ENCODE measurements at regions not wholly inside any gene's neighbourhood (a gene's known extent, or its start where the extent isn't known, plus 50 kb on each side); places are given as distances from the start of the nearest gene placed in this dataset.
A peak's percentile ranks its signal among the peaks of the same experiment; 100 is the strongest.

DNA sequence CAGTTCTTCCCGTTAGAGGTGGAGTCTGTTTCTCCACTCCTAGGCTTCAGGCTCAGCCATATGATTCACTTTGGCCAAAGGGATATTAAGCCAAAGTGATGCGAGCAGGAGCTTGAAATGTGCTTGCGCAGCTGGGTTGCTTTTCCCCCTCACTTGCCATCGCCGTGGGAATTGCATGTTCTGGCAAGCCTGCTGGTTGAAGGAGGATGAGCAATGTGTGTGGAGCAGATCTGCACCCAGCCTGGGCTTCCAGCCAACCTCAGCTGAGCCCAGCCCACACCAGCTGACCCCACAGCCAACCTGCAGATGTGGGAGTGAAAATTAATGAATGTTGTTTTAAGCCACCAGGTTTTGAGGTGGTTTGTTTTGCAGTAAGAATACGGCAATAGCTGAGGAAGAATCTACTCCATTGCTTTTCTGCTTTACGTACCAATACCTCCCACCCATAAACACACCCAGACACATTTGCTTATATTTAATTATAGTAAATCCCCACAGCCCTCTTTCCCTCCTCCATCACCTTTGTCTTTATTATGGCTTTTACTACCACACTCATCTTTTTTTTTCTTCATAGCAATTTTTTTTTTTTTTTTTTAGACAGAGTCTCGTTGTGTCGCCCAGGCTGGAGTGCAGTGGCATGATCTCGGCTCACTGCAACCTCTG lies 132.8 kb upstream of the FUNDC1 start (continued):
- TF ChIP-seq, protein P1, sequence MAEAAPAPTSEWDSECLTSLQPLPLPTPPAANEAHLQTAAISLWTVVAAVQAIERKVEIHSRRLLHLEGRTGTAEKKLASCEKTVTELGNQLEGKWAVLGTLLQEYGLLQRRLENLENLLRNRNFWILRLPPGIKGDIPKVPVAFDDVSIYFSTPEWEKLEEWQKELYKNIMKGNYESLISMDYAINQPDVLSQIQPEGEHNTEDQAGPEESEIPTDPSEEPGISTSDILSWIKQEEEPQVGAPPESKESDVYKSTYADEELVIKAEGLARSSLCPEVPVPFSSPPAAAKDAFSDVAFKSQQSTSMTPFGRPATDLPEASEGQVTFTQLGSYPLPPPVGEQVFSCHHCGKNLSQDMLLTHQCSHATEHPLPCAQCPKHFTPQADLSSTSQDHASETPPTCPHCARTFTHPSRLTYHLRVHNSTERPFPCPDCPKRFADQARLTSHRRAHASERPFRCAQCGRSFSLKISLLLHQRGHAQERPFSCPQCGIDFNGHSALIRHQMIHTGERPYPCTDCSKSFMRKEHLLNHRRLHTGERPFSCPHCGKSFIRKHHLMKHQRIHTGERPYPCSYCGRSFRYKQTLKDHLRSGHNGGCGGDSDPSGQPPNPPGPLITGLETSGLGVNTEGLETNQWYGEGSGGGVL (tag by site-specific recombination; IDR thresholded peaks at IDR 0.05) = peak; percentile 78
- no peak for TF ChIP-seq ZNF311 (tag by site-specific recombination; IDR thresholded peaks at IDR 0.05; ENCODE audit: borderline replicate concordance)
- TF ChIP-seq FEZF1 (tag by site-specific recombination; IDR thresholded peaks at IDR 0.05) = peak; percentile 66
- TF ChIP-seq ZNF521 (tag by site-specific recombination; IDR thresholded peaks at IDR 0.05) = no peak
- no peak; the same call in 1 of the 2 replicates for TF ChIP-seq ZNF394 (tag by site-specific recombination; IDR thresholded peaks at IDR 0.05; ENCODE audit: borderline replicate concordance)
- TF ChIP-seq, protein P2, sequence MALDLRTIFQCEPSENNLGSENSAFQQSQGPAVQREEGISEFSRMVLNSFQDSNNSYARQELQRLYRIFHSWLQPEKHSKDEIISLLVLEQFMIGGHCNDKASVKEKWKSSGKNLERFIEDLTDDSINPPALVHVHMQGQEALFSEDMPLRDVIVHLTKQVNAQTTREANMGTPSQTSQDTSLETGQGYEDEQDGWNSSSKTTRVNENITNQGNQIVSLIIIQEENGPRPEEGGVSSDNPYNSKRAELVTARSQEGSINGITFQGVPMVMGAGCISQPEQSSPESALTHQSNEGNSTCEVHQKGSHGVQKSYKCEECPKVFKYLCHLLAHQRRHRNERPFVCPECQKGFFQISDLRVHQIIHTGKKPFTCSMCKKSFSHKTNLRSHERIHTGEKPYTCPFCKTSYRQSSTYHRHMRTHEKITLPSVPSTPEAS (tag by site-specific recombination; IDR thresholded peaks at IDR 0.05) = no peak
- no peak for TF ChIP-seq ZNF112 (tag by site-specific recombination; IDR thresholded peaks at IDR 0.05)
- TF ChIP-seq, protein P3, sequence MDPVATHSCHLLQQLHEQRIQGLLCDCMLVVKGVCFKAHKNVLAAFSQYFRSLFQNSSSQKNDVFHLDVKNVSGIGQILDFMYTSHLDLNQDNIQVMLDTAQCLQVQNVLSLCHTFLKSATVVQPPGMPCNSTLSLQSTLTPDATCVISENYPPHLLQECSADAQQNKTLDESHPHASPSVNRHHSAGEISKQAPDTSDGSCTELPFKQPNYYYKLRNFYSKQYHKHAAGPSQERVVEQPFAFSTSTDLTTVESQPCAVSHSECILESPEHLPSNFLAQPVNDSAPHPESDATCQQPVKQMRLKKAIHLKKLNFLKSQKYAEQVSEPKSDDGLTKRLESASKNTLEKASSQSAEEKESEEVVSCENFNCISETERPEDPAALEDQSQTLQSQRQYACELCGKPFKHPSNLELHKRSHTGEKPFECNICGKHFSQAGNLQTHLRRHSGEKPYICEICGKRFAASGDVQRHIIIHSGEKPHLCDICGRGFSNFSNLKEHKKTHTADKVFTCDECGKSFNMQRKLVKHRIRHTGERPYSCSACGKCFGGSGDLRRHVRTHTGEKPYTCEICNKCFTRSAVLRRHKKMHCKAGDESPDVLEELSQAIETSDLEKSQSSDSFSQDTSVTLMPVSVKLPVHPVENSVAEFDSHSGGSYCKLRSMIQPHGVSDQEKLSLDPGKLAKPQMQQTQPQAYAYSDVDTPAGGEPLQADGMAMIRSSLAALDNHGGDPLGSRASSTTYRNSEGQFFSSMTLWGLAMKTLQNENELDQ (tag by site-specific recombination; IDR thresholded peaks at IDR 0.05; ENCODE audit: low read depth) = no peak
- no peak for TF ChIP-seq ZNF514 (tag by site-specific recombination; IDR thresholded peaks at IDR 0.05)
- peak; percentile 74 for TF ChIP-seq ZIC2 (tag by site-specific recombination; IDR thresholded peaks at IDR 0.05)
- TF ChIP-seq, protein P4, sequence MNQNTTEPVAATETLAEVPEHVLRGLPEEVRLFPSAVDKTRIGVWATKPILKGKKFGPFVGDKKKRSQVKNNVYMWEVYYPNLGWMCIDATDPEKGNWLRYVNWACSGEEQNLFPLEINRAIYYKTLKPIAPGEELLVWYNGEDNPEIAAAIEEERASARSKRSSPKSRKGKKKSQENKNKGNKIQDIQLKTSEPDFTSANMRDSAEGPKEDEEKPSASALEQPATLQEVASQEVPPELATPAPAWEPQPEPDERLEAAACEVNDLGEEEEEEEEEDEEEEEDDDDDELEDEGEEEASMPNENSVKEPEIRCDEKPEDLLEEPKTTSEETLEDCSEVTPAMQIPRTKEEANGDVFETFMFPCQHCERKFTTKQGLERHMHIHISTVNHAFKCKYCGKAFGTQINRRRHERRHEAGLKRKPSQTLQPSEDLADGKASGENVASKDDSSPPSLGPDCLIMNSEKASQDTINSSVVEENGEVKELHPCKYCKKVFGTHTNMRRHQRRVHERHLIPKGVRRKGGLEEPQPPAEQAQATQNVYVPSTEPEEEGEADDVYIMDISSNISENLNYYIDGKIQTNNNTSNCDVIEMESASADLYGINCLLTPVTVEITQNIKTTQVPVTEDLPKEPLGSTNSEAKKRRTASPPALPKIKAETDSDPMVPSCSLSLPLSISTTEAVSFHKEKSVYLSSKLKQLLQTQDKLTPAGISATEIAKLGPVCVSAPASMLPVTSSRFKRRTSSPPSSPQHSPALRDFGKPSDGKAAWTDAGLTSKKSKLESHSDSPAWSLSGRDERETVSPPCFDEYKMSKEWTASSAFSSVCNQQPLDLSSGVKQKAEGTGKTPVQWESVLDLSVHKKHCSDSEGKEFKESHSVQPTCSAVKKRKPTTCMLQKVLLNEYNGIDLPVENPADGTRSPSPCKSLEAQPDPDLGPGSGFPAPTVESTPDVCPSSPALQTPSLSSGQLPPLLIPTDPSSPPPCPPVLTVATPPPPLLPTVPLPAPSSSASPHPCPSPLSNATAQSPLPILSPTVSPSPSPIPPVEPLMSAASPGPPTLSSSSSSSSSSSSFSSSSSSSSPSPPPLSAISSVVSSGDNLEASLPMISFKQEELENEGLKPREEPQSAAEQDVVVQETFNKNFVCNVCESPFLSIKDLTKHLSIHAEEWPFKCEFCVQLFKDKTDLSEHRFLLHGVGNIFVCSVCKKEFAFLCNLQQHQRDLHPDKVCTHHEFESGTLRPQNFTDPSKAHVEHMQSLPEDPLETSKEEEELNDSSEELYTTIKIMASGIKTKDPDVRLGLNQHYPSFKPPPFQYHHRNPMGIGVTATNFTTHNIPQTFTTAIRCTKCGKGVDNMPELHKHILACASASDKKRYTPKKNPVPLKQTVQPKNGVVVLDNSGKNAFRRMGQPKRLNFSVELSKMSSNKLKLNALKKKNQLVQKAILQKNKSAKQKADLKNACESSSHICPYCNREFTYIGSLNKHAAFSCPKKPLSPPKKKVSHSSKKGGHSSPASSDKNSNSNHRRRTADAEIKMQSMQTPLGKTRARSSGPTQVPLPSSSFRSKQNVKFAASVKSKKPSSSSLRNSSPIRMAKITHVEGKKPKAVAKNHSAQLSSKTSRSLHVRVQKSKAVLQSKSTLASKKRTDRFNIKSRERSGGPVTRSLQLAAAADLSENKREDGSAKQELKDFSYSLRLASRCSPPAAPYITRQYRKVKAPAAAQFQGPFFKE (tag by site-specific recombination; IDR thresholded peaks at IDR 0.05; ENCODE audit: borderline replicate concordance) = no peak
- no peak for TF ChIP-seq ZNF529 (tag by site-specific recombination; IDR thresholded peaks at IDR 0.05; ENCODE audit: insufficient replicate concordance)
- TF ChIP-seq, protein P5, sequence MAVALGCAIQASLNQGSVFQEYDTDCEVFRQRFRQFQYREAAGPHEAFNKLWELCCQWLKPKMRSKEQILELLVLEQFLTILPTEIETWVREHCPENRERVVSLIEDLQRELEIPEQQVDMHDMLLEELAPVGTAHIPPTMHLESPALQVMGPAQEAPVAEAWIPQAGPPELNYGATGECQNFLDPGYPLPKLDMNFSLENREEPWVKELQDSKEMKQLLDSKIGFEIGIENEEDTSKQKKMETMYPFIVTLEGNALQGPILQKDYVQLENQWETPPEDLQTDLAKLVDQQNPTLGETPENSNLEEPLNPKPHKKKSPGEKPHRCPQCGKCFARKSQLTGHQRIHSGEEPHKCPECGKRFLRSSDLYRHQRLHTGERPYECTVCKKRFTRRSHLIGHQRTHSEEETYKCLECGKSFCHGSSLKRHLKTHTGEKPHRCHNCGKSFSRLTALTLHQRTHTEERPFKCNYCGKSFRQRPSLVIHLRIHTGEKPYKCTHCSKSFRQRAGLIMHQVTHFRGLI (tag by site-specific recombination; IDR thresholded peaks at IDR 0.05) = peak; percentile 93
- no peak for TF ChIP-seq ZSCAN23 (tag by site-specific recombination; IDR thresholded peaks at IDR 0.05)
- no peak for TF ChIP-seq ZNF202 (tag by site-specific recombination; IDR thresholded peaks at IDR 0.05; ENCODE audit: borderline replicate concordance)
- TF ChIP-seq ZNF549 (tag by site-specific recombination; IDR thresholded peaks at IDR 0.05) = no peak
- peak; percentile 71 for TF ChIP-seq ZFP69B (tag by site-specific recombination; IDR thresholded peaks at IDR 0.05)
- no peak for TF ChIP-seq ZNF837 (tag by site-specific recombination; IDR thresholded peaks at IDR 0.05)
- TF ChIP-seq ZNF776 (tag by site-specific recombination; IDR thresholded peaks at IDR 0.05; ENCODE audit: borderline replicate concordance) = no peak
- no peak for TF ChIP-seq ZNF138 (tag by site-specific recombination; IDR thresholded peaks at IDR 0.05; ENCODE audit: borderline replicate concordance)
- no peak for TF ChIP-seq GFI1B (tag by site-specific recombination; IDR thresholded peaks at IDR 0.05)
- no peak for TF ChIP-seq ZNF426 (tag by site-specific recombination; IDR thresholded peaks at IDR 0.05)
- 0 out of 2 replicates have a peak, but pooled peaks have one; percentile 67 for TF ChIP-seq ZNF10 (tag by site-specific recombination; IDR thresholded peaks at IDR 0.05)
